CD4-positive, alpha-beta T cell treated with Interleukin-15 for 1 hour (primary cell): ENCODE measurements at regions not wholly inside any gene's neighbourhood (a gene's known extent, or its start where the extent isn't known, plus 50 kb on each side); places are given as distances from the start of the nearest gene placed in this dataset.

Experiments used
- DNase-seq: peaks from one replicate; pipeline ENCODE4 v3.0.0-alpha.2; 2020

GRCh38 chr11:127677660-127678425 lies 677.3 kb upstream of the KIRREL3 start:
- DNase-seq, result no peak

- no peak for DNase-seq
Observed at GRCh38 chr11:127675581-127675980, 675.0 kb upstream of the KIRREL3 start.

GRCh38 chr11:127674754-127675153 lies 674.2 kb upstream of the KIRREL3 start:
- DNase-seq, result no peak

- DNase-seq, result no peak
Observed at GRCh38 chr11:127670374-127671119, 670.0 kb upstream of the KIRREL3 start.

GRCh38 chr11:127656116-127656836 lies 655.7 kb upstream of the KIRREL3 start:
- no peak for DNase-seq

- no peak for DNase-seq
Observed at GRCh38 chr11:127653076-127653475, 652.5 kb upstream of the KIRREL3 start.

- no peak for DNase-seq
Observed at GRCh38 chr11:127651888-127652221, 651.3 kb upstream of the KIRREL3 start.

- DNase-seq, result no peak
Observed at GRCh38 chr11:127651175-127651887, 650.8 kb upstream of the KIRREL3 start.

- no peak for DNase-seq
Observed at GRCh38 chr11:127649958-127650357, 649.4 kb upstream of the KIRREL3 start.

GRCh38 chr11:127649071-127649470 lies 648.5 kb upstream of the KIRREL3 start:
- DNase-seq, result no peak

- no peak for DNase-seq
Observed at GRCh38 chr11:127648583-127648982, 648.0 kb upstream of the KIRREL3 start.

GRCh38 chr11:127644366-127644765 lies 643.8 kb upstream of the KIRREL3 start:
- no peak for DNase-seq

- no peak for DNase-seq
Observed at GRCh38 chr11:127643268-127644058, 642.9 kb upstream of the KIRREL3 start.

- DNase-seq, result no peak
Observed at GRCh38 chr11:127640561-127641451, 640.2 kb upstream of the KIRREL3 start.

- DNase-seq, result no peak
Observed at GRCh38 chr11:127639916-127640315, 639.3 kb upstream of the KIRREL3 start.

- no peak for DNase-seq
Observed at GRCh38 chr11:127632976-127633680, 632.6 kb upstream of the KIRREL3 start.

GRCh38 chr11:127632546-127632945 lies 632.0 kb upstream of the KIRREL3 start:
- no peak for DNase-seq

GRCh38 chr11:127631974-127632373 lies 631.4 kb upstream of the KIRREL3 start:
- DNase-seq, result no peak

- DNase-seq, result no peak
Observed at GRCh38 chr11:127629200-127629599, 628.6 kb upstream of the KIRREL3 start.

- no peak for DNase-seq
Observed at GRCh38 chr11:127628458-127628785, 627.9 kb upstream of the KIRREL3 start.
